ENCODE measurements at regions not wholly inside any gene's neighbourhood (a gene's known extent, or its start where the extent isn't known, plus 50 kb on each side); places are given as distances from the start of the nearest gene placed in this dataset.
"Not testable (repeated sequence)": the region's sequence is repeated elsewhere in the genome, so short reads cannot be mapped to it uniquely, and the experiment has no call there.

DNA sequence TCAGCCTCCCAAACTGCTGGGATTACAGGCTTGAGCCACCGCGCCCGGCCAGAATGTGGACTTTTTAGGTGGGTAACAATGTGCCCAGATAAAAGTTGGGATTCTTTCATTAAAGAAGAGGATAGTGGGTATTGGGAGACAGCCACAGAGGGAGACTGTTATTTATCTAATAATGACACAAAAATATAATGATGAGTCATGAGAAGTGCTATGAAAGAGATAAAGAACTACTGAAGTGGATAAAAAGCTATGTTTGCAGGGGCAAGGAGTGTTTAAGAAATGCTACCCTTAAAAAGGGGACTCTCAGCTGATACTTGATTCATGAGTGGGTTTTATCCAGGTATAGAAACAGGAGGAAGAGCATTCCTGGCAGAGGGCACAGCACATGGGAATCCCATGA is 143.6 kb upstream of the ERCC6L2 start:
- no peak for DNase-seq (ENCODE audit: low read depth)

DNA sequence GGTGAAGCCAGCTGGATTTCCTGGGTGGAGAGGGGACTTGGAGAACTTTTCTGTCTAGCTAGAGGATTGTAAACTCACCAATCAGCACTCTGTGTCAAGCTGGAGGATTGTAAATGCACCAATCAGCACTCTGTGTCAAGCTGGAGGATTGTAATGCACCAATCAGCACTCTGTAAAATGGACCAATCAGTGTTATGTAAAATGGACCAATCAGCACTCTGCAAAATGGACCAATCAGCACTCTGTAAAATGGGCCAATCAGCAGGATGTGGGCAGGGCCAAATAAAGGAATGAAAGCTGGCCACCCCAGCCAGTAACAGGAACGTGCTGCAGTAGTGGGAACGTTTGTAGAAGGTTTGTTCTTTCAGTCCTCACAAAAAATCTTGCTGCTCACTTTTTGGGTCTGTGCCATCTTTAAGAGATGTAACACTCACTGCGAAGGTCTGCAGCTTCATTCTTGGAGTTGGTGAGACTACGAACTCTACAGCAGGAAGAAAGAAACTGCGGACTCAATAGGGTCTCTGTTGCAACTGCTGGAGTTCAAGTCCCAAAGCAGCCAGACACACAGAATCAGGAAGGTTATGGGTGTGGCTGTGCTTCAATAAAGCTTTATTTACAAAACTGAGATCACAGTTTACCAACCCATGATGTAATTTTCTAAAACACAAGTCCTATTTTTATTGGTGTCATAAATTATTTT is 145.7 kb upstream of the ERCC6L2 start:
- no peak for DNase-seq (ENCODE audit: low read depth)

DNA sequence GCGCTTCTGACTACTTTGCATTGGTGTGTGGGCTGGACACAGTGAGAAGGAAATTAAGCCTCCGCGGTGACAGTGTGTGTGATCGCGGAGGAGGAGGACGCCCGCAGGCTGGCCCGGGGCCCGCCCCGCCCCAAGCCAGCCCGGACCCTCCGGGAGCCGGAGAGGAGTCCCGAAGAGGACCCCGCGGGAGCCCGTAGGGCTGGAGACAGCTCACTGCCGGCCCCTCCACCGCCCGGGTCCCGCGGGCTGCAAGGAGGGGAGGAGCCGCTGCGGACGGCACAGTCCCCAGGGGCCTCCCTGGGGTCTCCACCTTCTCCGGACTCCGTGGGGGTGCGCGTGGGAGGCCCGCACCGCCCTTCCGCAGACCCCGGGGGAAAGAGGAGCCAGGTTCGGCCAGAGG is 146.4 kb upstream of the ERCC6L2 start:
- DNase-seq (ENCODE audit: low read depth), result no peak

DNA sequence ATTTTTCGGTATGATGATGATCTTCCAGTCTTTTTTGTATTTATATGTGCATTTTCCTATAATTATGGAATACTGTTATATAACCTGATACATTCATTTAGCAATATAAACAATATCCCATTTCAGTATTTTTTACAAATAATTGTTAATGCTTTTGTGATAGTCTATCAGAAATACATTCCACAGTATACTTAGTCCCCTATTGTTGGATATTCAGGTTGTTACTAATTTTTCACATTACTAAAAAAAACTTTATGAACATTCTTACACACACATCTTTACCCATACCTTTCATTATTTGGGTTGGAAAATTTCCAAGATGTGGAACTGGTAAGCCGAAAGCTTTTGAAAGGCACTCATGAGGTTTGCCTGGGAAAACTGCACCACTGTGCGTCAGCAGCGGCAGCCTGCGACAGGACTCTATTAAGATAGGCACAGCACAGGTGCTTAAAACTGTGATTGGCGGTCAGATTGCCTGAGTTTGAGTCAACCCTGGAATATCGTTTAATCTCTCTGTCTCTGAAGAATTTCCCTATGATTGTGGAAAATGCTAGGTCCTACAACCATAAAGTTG is 147.5 kb upstream of the ERCC6L2 start:
- DNase-seq (ENCODE audit: low read depth), result no peak

DNA sequence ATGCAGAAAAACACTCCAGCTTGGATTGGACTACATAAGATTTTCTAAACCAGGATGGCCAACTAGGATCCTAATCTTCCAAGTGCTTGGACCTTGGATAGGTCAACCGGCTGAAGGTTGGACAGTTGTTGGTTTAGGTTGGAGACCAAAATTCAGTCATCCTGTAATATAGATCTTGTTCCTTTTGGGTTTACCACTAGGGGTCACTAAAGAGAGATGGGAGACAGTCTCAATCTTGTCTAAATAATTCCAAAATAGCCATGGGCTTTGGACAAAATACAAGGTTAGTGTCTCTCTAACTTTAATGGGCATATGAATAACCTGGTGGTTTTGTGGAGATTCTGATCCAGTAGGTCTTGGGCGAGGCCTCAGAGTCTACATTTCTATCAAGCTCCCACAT is 148.7 kb upstream of the ERCC6L2 start:
- DNase-seq (ENCODE audit: low read depth), result no peak

DNA sequence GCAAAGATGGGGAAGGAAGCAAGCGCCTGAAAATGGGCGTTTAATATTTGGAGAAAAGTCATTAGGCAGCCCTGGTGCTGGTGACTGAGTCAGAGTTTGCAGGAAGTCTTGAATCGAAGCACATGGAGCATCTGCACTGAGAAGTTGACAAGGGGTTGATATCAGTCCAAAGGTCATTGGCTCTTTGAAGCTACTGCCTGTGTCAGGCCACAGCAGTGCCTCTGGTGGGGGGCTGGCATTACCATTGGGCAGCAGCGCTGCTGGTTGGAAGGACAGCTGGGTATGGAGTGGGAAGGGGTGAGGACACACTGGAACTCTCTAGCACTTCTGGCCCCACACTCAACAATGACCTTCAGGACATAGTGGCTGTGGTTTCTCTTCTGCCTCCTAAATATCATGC is 150.4 kb upstream of the ERCC6L2 start:
- DNase-seq (ENCODE audit: low read depth), result no peak

DNA sequence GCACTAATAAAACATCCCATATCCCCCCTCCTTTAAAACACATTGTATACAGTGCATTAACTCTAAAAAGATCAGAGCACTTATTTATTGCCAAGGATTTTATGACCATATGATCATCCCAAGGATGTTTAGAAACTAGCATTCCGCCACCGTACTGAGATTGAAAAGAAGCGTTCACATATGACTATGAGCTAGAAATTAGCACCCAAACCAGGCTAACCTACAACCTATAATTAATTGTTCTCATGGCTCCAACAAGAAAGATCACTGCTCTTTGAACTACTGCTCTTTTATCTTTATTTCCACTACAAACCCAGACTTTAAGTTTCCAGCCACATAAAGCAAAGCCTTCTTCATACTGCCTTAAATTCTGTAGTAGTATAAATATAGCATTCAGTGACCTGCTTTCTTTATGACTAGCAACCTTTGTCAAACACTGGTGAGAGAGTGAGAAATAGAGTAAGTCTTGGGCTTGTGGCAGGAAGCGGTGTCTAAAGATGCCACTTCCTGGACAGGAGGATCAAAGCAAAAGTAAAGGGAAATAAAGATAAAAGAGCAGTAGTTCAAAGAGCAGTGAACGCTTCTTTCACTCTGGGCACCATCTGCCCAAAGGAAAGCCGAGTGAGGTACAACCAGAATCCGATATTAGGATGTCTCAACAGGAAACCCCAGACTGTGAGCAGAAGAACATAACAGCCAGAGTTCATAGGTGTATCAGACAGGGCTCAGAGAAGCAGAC is 151.1 kb upstream of the ERCC6L2 start:
- DNase-seq (ENCODE audit: low read depth), result peak; percentile 51

DNA sequence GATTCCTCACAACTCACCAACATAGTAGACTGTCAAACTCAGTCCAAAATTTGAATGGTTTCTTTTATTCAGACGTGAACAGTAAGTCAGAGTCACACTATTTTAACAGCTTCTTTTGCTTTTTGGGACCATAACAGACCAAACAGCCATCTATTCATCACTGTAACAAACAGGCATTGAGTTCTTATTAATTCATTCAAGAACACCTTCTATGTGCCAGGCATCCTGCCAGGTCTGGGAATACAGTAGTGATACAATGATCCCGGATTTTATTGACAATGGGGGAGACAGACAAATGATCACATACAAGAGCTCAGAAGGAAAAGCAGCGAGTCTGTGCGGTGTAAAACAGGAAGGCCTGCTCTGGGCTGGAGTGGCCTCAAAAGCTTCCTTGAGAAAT is 153.3 kb upstream of the ERCC6L2 start:
- DNase-seq (ENCODE audit: low read depth), result no peak

DNA sequence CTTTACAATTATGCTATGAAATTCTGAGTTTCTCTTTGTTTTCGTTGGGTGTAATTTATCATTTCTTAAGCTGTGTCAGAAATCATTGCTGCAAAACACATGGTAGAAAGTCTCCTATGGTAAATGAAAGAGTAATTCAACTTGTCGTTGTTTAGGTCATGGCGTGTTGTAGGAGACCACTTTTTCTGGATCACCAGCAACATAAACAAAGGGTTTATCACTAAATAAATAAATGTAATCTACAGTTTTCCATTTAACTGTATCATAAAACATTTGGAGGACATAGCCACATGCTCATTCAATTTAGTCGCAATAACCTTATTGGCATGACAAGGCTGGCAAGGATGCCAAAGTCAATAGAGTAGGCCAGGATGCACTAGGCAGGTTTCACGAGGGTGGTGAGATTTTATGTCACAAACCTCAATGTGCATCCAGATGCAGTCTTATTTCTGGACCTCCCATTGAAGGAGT is 154.4 kb upstream of the ERCC6L2 start:
- DNase-seq (ENCODE audit: low read depth), result no peak

DNA sequence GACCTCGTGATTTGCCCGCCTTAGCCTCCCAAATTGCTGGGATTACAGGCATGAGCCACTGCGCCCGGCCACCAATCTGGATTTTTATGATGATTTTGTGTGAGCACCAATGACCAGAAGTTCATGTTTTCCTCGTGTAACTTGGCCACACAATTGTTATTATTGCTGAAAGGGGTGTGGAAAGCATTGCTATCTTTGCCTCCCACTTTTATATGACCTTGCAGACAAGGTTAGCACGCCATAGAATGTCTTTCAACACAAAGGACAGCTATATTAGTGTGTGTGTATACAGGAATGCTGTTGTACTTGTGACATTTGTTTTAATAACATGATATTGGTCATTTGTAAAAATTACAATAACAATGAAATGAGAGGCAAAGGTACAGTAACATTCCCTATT is 155.0 kb upstream of the ERCC6L2 start:
- no peak for DNase-seq (ENCODE audit: low read depth)

DNA sequence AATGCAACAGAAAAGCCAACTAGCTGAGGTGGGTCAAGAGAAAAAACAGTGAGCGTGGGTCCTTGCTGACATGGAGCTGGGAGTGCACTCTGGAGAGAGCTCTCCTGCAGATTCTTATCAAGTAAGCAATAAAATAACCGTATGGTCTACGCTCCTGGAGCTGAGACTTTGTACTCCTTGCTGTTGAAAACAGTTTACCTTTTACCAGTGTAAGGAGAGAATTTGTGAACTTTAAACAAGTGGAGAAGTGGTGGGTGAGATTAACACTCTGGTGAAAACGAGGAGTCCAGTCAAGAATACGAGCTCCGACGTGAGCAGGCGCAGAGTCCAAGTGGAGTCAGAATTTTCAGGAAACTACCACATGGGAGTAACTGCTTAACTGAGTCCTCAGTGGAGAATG is 156.1 kb upstream of the ERCC6L2 start:
- DNase-seq (ENCODE audit: low read depth), result no peak

DNA sequence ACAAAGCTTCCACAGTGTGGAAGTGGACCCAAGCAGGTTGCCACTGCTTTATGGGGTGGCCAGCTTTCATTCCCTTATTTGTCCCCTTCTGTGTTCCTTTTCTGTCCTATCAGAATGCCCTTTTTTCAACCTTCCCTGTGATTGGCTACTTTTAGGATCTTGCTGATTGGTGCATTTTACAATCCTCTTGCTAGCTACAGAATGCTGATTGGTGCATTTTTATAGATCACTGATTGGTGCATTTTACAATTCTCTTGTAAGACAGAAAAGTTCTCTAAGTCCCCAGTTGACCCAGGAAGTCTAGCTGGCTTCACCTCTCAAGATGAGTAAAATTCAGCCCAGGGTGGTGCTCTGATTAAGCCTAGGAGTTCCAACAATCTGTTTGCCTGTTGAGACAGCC is 157.2 kb upstream of the ERCC6L2 start:
- no peak for DNase-seq (ENCODE audit: low read depth)

DNA sequence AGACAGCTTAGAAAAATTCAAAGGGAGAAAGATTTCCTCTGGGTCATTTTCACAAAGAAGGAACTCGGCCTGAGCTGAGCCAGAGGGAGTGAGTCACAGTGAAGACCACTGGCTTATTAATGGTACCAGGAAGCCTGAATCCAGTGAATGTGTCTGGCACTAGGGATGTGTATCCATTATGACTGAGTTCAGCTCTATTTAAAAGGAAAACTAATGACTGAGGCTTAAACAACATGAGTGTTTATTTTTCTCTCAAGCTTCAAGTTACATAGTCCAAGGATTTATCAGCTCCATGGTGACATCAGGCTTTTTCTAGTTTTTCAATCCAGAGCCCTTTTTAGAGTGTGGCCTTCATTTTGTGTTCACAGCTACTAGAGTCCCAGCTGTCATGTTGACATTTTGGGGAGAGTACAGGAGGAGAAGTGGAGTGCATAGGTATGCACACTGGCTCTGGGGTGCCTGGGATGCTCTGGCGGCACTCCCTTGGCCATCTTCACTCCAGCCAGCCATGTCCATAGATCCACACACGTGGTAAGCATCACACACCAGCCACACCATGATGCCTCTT is 159.5 kb upstream of the ERCC6L2 start:
- no peak for DNase-seq (ENCODE audit: low read depth)

DNA sequence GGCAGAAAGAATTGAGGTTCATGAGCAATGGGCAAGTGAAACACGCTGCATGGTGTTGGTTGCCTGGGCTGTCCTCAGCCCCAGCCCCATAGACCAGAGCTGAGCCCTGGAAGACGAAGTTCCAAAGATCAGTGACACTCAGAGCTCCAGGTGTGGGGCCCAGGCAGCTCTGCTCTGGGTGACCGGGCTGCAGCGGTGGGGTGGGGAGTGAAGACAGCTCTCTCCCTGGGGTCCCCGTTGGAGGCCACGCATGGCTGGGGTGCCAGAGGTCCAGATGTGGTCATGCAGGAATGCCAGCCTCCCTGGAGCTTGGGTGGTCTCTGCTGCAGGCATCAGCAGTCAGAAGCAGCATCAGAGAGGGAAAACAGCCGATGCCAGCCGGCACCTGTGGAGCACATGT is 165.0 kb upstream of the ERCC6L2 start:
- DNase-seq (ENCODE audit: low read depth), result no peak

DNA sequence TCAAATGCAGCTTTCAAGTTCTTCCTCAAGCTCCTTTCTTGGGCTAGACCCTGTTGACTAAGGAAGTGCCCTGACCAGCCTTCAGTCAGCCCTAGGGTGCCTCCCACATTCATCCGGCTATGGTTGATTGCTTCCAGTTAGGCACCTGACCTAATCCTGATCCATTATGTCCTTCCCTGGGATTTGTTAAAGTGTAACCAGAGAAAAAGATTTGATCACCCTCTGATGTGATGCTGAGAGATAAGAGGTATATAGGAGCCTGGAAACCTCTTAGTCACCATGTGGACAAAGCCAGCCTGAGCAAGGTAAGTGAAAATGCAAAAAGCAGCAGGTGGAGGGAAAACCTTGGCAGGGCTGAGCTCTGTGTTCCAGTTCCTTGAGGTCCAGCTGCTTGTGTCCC is 178.8 kb upstream of the ERCC6L2 start:
- DNase-seq (ENCODE audit: low read depth), result no peak

DNA sequence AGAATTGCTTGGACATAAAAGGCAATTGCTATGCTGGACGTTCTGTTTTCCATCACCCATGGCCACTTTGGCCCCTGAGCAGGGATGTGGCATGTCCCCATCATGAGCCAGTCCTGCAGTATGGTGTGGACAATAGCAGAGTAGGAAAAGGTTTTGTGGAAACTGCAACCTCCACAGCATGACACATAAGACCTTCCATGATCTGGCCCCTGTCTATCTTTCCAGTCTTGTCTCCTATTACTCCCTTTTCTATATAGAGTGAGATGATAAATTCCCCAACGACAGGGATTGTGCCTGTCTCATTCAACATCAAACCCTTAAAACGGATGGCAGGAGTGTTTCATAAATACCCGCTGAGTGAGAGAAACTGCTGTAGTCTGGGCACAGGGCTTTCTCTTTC is 174.7 kb upstream of the PTCH1 start:
- DNase-seq (ENCODE audit: low read depth), result no peak

DNA sequence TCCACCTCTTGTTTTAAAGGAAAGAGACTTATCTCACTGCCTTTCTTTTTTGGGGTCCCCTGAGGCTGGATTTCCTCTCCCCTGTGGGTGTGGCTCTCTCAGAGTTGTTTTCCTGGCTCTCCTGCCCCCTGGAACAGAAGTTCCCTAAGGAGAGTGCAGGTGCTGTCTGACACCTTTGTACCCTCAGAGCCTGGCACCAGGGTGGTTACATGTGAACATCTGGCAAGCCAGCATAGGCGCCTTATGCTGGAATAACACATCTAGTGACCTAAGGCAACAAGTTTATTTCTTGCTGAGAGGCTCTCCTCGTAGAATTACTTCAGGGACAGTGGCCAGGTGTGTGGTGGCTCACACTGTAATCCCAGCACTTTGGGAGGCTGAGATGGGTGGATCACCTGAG is 172.9 kb upstream of the PTCH1 start:
- no peak for DNase-seq (ENCODE audit: low read depth)

DNA sequence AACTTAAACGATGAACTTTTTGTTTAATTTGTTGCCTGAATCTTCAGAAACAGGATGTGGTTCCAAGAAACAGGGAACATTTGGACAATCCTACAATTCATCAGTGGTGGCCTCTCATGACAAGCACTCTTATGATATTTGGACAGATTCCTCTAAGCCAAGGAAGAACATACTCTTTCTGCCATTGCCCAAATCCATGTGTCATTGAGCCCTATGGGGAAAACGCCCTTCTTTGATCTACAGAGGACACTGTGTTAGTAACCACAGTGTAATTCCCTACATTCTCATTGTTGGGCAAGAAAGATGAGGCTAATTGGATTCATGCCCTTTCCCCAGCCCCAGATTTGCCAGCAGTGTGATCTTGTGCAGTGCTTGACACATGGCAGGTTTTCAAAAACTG is 167.7 kb upstream of the PTCH1 start:
- DNase-seq (ENCODE audit: low read depth), result no peak

DNA sequence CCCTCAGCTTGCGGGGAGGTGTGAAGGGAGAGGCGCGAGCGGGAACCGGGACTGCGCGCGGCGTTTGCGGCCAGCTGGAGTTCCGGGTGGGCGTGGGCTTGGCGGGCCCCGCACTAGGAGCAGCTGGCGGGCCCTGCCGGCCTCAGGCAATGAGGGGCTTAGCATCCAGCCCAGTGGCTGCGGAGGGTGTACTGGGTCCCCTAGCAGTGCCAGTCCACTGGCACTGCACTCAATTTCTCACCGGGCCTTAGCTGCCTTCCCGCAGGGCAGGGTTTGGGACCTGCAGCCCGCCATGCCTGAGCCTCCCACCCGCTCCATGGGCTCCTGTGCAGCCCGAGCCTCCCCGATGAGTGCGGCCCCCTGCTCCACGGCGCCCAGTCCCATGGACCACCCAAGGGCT is 163.5 kb upstream of the PTCH1 start:
- not testable (repeated sequence) for DNase-seq (ENCODE audit: low read depth)

DNA sequence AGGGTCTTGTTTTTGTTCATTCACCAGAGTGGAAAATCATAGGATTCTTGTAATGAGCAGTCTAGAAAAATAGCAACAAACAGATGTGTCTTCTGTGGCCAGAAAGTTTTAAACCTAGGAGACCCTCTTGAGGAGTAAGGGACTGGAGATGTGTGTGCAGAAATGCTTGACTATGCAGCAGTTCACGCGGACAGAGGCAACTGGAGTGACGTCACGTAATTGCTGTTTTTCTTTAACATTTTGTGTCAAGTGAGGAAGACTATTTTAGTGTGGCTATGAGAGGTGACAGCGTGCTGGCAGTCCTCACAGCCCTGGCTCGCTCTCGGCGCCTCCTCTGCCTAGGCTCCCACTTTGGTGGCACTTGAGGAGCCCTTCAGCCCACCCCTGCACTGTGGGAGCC is 163.1 kb upstream of the PTCH1 start:
- DNase-seq (ENCODE audit: low read depth), result no peak

DNA sequence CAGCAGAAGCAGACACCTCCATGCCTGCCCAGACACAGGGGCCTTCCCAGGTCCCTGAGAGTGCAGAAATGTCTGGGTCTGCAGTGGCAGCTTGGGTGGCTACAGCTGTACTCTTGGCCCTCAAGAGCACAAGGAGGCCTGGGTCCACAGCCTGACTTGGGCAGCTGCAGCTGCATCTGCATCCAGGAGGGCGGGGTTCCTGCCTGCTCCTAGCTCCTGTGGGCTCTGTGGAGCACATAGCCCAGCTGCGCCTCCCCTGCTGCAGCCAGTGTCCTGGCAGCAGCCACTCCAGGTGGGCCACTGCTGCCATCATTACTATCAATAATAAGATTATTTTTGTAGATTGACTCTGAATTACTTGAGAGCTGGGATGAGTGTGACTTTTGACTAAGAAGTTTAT is 162.0 kb upstream of the PTCH1 start:
- no peak for DNase-seq (ENCODE audit: low read depth)

DNA sequence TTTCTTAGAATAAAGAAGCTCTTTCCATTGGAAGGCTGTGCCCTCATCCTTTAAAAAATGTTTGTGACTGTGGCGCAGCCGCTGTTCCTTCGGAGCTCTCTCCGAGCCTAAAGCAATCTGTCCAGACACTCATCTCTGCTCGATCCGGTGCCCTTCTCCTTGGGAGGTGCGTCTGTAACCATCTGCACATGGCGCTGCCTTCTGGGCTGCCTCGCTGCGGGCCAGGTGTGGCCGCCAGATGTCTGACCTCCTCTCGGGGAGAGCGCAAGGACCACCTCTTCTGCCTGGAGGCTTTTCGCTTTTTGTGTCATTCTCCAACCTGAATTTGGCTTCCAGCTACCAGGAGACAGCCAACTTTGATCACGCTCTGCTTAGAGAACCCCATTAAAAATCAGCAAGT is 153.4 kb upstream of the PTCH1 start:
- no peak for DNase-seq (ENCODE audit: low read depth)

DNA sequence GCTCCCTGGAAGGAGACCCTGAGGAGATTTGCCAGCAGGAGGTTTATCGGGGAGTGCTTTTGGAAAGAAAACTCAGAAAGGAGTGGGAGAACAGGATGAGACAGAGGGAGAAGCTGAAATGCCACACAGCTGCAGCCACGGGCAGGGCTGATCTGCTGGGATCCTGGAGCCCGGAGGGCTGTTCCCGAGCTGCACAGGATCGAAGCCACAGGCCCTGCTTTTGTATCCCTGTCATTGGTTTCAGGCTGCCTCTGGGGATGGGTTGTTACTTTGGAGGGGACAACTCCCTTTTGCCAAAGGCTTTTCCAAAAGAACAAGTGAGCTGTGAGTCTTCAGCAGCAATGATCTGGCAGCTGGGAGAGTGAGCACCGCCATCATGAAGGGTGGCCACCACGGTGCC is 152.5 kb upstream of the PTCH1 start:
- no peak for DNase-seq (ENCODE audit: low read depth)

All from activated T-cell treated with anti-CD3 and anti-CD28 coated beads for 24 hours (primary cell).